Vagina (tissue), 2 donors: ENCODE measurements at regions not wholly inside any gene's neighbourhood (a gene's known extent, or its start where the extent isn't known, plus 50 kb on each side); places are given as distances from the start of the nearest gene placed in this dataset.

Experiments used
- POLR2A ChIP-seq, 2 donors: fragments of 450-650 bp; IDR thresholded peaks; one replicate each; pipeline ENCODE4 v1.6.1; 2017; ENCODE audit warnings: antibody characterized with exemption in 2 of 2, mild to moderate bottlenecking in 2 of 2, moderate library complexity in 2 of 2
- TF ChIP-seq, protein P1 (sequence below), 3 experiments: fragments of 450-650 bp in 2 of 3; fragments of 200-600 bp in 1 of 3; sonication (generic) in 1 of 3; IDR thresholded peaks; one replicate each; pipeline ENCODE4 v1.5.1; 2017 to 2019; ENCODE audit warnings: antibody characterized with exemption in 3 of 3, mild to moderate bottlenecking in 2 of 3, moderate library complexity in 2 of 3

DNA sequence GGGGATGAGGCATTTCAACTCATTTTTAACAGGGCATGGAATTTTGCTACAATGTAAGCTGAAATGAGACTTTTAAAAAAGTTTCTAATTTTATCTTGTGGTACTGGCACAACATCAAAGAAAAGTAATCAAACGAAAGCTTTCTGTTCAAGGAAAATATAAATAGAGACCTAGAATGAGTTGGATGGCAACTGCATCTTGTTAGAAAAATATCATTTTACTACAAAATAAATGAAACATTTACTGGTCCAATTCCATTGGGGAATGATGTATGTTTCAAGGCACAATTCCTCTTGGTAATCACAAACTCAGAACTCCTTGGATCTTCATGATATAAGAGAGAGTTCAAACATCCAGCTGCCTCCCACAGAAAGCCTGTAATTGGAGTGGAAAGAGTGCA lies 102.8 kb downstream of the HMHB1 start:
- TF ChIP-seq POLR2A (IDR thresholded peaks at IDR 0.05) = no peak
- TF ChIP-seq, protein P1, sequence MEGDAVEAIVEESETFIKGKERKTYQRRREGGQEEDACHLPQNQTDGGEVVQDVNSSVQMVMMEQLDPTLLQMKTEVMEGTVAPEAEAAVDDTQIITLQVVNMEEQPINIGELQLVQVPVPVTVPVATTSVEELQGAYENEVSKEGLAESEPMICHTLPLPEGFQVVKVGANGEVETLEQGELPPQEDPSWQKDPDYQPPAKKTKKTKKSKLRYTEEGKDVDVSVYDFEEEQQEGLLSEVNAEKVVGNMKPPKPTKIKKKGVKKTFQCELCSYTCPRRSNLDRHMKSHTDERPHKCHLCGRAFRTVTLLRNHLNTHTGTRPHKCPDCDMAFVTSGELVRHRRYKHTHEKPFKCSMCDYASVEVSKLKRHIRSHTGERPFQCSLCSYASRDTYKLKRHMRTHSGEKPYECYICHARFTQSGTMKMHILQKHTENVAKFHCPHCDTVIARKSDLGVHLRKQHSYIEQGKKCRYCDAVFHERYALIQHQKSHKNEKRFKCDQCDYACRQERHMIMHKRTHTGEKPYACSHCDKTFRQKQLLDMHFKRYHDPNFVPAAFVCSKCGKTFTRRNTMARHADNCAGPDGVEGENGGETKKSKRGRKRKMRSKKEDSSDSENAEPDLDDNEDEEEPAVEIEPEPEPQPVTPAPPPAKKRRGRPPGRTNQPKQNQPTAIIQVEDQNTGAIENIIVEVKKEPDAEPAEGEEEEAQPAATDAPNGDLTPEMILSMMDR (IDR thresholded peaks at IDR 0.05) = no peak
